SIG-M5 treated with dmso at 0.1 percent for 504 hours (cell line): ENCODE measurements at regions not wholly inside any gene's neighbourhood (a gene's known extent, or its start where the extent isn't known, plus 50 kb on each side); places are given as distances from the start of the nearest gene placed in this dataset.
"Not testable (repeated sequence)": the region's sequence is repeated elsewhere in the genome, so short reads cannot be mapped to it uniquely, and the experiment has no call there.

Experiments used
- DNase-seq: peaks from one replicate; lab custom pipeline; 2025; ENCODE audit not compliant: unreplicated experiment; lab: John Stamatoyannopoulos, UW

DNA sequence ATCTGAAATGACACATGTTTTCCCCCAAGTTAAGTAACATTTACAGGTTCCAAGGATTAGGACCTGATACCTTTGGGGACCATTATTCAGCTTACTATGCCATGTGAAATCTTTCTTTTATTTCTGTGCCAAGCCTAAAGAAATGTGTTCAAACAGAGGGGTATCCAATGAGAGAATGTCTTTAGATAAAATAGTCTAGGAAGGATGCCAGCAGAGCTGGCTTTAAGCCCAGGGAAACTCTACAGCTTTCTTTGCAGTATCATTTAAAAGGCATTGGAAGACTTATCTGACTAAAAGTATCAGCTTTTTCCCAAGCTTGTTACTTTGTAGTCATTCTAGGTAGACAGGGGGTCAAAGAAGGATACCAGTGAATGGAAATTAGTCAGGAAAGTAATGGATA lies 860.4 kb downstream of the PLA2G4A start:
- no peak for DNase-seq

DNA sequence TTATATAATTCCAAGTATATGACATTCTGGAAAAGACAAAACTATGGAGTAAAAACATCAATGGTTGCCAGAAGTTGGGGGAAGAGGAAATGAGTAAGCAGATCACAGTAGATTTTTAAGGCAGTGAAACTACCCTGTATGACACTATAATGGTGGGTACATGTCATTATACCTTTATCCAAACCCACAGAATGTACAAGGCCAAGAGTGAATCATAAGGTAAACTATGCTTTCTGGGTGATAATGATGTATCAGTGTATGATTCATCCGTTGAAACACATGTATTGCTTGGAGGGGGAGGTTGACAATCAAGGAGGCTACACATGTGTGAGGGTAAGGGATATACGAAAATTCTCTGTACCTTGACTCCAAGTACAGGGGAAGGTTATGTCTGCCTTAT lies 862.7 kb downstream of the PLA2G4A start:
- peak; percentile 29 for DNase-seq

DNA sequence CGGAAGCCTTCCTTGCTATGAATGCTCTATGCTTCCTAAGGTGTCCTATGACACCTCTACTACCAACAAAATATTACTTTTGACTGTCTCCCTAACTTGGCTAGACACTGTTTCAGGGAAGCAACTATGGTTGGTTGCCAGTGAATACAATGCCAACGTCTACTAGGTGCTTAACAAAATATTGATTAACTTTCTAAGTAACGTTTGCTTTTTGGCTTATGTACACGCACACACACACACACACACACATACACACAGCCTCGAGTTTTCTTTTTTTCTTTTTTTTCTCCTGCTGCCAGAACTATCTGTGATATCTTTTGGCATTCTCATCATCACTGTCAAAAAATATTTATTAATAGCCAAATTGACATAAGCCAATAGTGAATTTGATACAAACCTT lies 864.0 kb downstream of the PLA2G4A start:
- no peak for DNase-seq

DNA sequence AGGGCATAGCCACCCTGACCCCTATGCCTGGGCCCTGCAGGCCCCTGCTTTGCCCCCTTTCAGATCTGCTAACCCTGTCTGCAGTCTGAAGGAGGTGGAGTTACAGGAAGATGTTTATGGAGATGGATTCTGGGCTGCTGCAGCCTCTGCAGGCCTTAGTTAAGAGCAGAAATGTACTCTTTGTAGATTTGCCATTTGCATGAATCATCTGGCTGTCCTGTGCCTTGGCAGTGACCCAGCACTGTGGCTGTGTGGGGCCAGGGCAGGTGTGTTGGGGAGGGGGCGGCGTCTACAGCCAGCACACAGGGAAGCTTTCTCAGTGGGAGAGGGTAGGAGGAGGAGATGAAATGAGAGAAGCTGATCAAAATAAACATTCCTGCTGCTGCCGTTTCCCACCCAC lies 867.3 kb downstream of the PLA2G4A start:
- DNase-seq, result no peak

DNA sequence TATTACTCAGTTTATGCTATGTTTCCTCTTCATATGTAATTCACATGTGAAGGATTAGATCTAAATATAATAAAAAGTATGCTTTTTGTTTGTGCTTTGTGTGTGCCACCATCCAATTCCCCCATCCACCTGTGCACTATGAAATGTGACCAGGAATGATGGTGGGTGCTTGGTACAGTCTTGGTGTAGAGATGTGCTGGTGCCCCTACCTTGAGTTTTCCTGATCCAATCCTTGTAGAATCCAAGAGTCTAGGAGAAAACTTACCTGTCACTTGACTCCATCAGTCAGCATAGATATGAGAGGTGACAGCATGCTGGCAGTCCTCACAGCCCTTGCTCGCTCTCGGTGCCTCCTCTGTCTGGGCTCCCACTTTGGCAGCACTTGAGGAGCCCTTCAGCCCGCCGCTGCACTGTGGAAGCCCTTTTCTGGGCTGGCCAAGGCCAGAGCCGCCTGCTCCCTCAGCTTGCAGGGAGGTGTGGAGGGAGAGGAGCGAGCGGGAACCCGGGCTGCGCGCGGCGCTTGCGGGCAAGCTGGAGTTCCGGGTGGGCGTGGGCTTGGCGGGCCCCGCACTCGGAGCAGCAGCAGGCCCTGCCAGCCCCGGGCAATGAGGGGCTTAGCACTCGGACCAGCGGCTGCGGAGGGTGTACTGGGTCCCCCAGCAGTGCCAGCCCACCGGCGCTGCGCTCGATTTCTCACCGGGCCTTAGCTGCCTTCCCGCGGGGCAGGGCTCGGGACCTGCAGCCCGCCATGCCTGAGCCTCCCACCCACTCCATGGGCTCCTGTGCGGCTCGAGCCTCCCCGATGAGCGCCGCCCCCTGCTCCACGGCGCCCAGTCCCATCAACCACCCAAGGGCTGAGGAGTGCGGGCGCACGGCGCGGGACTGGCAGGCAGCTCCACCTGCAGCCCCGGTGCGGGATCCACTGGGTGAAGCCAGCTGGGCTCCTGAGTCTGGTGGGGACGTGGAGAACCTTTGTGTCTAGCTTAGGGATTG lies 874.7 kb downstream of the PLA2G4A start:
- DNase-seq, result not testable (repeated sequence)

DNA sequence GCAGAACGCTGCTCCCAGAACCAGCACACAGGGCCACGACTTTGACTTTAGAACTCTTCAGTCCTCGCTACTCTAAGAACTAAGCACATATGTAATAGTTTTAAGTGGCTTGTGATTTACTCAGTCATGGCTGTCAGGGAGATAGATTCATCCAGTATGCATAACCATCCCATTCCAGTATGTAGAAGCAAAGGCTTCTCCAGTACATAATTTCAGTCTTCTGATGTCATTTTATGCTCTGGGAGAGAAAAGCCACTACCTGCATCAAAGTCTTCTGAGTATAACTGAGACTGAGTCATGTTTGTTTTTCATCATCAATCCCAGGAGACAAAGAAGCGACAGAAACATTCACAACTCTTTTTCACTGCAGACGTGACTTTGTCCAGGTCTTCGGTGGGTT lies 885.7 kb downstream of the PLA2G4A start:
- no peak for DNase-seq

DNA sequence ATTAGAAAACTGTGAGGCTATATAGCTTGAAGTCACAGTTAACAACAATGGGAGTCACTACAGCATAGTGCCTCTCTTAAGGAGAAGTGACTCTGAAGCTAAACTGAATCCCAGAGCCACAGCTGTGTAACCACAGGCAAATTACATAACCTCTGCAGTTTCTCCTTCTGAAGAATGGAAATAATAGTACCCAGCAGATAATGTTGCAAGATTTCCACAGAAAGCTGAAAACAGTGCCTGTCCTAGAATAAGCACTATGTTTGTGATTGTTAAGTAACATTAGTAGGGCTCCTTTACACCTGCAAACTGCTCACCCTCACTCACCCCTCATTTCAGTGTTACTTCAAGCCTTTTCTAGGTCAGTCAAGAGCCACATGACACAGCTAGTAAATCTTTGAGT lies 886.7 kb downstream of the PLA2G4A start:
- peak; percentile 97 for DNase-seq

DNA sequence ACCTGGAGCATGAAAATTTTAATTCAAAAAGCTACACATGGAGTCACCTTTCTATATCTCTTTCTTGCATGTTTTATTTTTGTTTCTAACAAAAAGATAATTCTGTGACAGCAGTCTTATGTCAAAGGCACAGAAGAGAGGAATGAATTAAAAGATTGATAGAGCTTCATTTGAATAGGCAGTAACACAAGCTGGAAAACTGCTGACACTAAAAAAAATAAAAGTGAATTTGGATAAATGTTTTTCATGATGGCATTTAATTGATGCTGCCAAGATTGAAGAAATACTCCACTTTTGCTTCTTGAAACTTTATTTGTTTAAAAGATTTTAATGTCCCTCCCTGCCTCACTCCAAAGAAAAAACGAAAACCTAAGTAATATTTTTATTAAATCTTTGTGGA lies 887.4 kb downstream of the PLA2G4A start:
- no peak for DNase-seq

DNA sequence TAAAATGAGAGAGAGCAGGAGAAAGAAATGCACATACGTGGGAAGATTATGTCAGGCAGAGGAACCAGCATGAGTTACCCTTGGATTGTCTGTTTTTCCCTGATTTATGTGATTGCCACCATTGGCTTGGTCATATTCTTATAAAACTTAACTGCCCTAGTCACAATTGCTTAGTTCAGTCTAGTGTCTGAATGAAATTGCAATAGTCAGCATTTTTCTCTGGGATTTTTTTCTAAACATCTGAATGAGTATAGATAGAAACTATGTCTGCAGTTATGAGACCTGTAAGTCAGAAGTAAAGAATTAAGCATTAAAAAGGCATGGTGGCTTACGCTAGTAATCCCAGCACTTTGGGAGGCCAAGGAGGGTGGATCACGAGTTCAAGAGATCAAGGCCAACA lies 889.8 kb downstream of the PLA2G4A start:
- DNase-seq, result no peak

DNA sequence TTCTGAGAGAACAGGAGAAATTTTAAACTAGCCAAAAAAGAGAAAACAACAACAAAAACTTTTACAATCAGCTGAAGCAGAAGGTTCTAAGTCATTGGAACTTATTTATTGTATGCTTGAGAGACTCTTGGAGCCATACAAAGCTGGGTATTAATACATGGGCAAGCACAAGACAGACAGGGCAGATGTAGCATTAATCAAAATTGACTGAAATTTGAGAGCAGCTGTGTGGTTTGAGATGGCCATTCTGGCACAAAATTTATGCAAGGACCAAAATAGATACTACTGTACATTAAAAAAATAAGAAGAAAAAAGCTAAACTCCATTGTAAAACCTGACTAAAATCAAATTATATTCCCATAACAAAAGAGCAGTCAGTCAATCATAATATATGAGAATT lies 892.5 kb downstream of the PLA2G4A start:
- DNase-seq, result no peak

DNA sequence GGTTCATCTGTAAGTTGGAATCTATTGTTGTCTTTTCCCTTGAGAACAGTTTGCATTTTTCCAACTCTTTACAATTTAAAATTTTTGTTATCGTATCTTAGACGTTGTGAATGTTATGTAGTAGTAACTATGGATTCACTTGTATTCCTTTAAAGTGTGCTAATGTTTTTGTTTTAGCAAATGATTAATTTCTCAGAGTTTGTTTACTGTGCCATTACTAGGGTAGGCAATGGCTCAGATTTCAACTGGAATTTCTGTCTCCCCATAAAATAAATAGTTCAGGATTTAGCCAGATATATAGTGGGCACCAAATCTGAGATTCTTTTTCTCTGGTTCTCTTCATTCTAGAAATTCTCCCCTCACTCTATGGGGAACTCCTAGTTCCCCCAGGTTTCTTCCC lies 896.5 kb downstream of the PLA2G4A start:
- DNase-seq, result no peak

DNA sequence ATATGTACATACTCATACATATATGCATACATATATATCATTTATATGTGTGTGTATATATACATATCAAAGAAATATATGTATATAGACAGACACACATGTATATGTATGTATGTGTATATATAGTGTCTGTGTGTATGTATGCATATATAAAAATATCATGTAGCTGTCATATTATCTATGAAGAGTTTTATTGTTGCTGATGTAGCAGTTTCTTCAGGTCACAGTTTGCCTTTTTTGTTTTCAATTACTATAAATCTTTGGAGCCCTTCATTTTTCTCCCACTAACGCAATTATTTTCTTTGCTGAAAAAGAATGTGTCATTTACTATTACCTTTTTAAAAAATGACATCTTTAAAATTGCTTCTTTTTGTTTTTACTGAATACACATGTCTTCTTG lies 904.5 kb downstream of the PLA2G4A start:
- no peak for DNase-seq

DNA sequence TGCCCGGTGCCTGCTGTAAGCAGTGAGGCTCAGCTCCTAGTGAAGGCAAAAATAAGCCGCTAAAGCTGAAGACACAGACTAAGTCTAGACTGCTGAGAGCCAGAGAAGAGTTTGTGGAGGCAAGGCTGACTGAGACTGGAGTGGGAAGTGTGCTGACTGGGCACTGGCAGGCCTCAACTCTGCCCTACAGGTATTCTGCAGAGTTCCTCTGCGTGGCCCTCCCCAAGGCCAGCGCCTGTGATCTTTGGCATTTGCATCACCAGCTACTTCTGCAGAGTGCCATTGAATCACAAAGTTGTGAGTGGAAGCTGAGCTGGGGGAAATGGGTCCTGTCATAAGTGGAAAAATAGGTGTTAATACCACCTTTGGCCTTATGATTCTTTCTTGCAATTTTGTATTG lies 905.7 kb downstream of the PLA2G4A start:
- DNase-seq, result no peak

DNA sequence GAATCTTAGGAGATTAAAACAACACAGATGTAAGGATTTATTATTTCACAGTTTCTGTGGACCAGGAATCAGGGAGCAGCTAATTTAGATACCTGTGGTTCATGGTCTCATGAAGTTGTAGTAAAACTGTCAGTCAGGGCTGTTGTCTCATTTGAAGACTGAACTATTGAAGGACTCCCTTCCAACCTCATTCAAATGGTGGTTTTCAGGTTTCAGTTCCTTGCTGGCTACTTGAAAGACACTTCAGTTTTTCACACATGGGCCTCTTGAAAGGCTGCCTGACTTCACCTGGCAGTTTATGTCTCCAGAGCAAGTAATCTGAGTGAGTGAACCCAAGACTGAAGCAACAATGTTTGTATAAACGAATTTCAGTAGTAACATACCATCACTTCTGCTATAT lies 915.9 kb downstream of the PLA2G4A start:
- DNase-seq, result no peak

DNA sequence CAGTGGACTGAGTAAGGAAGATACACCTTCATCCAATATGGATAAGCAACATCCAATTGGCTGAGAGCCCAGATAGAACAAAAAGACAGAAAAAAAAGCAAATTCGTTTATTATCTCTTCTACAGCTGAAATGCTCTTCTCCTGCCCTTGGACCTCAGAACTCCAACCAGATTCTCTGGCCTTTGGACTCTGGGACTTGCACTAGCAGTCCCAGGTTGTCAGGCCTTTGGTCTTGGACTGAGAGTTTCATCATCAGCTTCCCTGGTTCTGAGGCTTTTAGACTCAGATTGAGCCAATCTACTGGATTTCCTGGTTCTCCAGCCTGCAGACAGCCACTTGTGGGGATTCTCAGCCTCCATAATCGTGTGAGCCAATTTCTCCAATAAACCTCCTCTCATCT lies 926.8 kb downstream of the PLA2G4A start:
- no peak for DNase-seq

DNA sequence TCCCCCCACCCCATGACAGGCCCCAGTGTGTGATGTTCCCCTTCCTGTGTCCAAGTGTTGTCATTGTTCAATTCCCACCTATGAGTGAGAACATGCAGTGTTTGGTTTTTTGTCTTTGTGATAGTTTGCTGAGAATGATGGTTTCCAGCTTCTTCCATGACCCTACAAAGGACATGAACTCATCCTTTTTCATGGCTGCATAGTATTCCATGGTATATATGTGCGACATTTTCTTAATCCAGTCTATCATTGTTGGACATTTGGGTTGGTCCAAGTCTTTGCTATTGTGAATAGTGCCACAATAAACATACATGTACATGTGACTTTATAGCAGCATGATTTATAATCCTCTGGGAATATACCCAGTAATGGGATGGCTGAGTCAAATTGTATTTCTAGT lies 927.9 kb downstream of the PLA2G4A start:
- DNase-seq, result not testable (repeated sequence)

DNA sequence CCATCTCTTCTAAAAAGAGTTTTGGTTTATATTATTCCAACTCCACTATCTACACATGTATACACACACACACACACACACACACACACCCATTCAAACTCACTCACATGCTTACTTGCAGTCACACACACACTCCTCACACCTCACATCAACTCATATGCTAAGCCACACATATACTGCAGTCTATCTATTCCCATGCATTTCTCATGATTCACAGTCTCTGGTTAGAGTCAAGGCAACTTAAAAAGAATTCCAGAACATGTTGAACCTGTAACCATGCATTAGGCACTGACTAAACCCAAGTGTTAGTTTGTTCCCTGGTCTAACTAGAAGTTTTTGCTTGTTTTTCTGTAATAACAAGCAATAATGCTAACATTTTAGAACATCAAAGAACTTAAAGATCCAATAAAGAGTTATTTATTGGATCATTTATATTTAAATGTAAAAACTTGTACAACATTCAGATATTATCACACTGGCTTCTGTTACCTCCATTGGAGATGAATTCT lies 931.1 kb downstream of the PLA2G4A start:
- no peak for DNase-seq

DNA sequence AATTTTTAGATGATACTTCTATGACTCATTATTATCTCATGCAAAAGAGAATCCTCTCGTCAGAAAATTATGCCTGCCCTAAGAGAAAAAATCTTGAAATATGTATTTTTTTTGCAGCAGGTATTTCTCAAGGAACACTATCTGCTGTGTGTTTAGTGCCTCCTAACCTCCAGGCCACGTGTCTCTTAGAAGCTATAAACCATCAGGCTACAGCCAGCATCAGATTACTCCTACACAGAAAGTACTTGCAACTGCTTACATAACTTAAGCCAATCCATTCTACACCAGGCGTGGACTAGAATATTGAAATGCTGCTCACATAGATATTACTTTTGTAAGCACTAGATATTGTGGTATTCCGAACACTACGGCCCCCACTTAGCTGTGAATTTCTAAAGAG lies 933.4 kb downstream of the PLA2G4A start:
- no peak for DNase-seq

DNA sequence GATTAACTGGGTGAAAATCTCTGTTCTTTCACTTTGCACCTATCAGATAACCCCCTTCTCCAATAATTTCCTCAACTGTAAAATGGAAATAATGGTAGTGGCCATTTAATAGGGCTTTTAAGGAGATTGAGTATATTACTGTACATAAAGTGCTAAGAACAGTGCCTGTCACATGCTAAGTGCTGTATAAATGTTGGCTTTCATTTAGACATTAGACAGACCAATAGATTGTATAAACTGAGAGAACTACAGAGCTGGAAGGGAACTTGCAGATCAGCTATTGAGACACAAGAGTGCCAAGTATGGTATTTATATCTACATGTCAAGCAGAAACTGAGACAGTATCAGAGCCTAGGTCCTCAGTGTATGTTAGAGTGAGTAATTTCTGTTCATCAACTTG lies 934.7 kb downstream of the PLA2G4A start:
- no peak for DNase-seq

DNA sequence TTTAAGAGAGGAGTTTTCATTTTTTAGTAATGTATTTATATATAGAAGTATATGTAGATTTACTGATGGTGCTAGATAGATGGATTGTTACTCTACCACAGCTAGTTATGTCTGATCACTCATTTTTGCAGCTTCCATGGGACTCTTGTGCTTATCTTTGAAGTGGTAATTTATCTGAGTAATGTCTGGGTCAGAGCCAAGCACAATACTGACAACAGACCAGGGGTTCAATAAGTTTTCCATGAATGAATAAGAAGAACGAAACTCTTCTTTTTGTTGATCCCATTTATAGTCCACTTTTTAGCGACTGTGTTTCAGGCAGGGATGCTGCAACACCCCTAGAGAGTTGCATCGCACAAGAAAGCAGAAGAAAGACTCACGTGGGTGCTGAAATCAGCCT lies 935.2 kb downstream of the PLA2G4A start:
- no peak for DNase-seq

DNA sequence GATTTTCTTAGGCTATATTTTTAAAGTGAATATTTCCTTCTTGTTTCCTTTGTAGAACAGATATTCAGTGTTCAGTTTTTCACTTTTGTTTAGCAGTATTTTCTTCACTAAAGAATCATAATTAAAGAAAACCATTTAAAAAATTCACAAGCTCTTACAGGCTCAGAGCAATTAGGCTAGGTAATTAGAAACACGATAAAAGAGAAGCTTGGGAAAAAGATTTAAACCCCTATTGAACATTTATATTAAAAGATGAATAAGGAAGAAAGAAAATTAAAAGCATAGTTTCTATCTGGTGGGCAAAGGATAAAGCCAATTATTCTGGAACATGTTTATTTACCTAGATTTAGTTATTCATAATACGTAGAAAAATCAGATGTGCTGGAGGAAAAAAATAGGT lies 942.6 kb downstream of the PLA2G4A start:
- no peak for DNase-seq

DNA sequence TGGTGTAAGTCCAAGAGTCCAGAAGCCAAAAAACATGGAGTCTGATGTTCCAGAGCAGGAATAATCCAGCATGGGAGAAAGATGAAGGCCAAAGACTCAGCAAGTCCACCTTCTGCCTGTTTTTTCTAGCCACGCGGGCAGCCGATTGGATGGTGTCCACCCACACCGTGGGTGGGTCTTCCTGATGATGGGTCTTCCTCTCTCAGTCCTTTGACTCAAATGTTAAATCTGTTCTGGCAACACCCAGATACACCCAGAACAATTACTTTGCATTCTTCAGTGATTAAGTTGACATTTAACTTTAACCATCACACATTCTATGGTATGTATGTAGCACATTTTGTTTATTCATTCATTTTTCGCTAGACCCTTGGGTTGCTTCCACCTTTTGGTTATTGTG lies 944.4 kb downstream of the PLA2G4A start:
- DNase-seq, result no peak

DNA sequence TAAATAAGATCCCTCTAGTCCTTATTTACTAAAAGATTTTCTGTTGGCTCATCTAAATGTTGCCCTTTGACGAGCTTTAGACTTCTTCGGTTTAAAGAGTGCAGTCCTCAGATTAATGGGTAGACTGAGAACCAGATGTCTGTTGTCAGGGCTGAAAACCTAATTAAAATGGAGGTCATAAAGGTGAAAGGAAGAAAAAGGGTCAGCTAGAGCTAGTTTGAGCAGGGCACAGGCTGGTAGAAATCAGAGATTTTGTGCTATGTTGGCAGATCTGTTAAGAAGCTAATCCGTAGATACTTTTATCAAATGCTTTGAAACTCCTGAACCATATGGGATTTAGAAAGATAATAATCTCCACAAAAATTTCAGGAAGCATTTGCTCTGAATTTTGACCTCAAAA lies 959.0 kb downstream of the PLA2G4A start:
- no peak for DNase-seq
